Prostate gland (tissue), 2 donors: ENCODE measurements at regions not wholly inside any gene's neighbourhood (a gene's known extent, or its start where the extent isn't known, plus 50 kb on each side); places are given as distances from the start of the nearest gene placed in this dataset.

Experiments
- POLR2A ChIP-seq: fragments of 450-650 bp; IDR thresholded peaks from one replicate; pipeline ENCODE4 v1.6.1; 2016; ENCODE audit warnings: antibody characterized with exemption, mild to moderate bottlenecking
- POLR2AphosphoS5 ChIP-seq: sonication (generic); formaldehyde crosslinking; IDR thresholded peaks from one replicate; pipeline ENCODE4 v1.6.1; 2017; ENCODE audit warnings: antibody characterized with exemption
- TF ChIP-seq, protein P1 (sequence below), 4 experiments: fragments of 200-600 bp in 2 of 4; fragments of 450-650 bp in 2 of 4; sonication (generic) in 2 of 4; IDR thresholded peaks; 1 replicate in 3 of 4; 2 replicates in 1 of 4; pipeline ENCODE4 v1.5.1; 2016 to 2019; ENCODE audit warnings: antibody characterized with exemption in 4 of 4, mild to moderate bottlenecking in 2 of 4, moderate library complexity in 2 of 4

DNA sequence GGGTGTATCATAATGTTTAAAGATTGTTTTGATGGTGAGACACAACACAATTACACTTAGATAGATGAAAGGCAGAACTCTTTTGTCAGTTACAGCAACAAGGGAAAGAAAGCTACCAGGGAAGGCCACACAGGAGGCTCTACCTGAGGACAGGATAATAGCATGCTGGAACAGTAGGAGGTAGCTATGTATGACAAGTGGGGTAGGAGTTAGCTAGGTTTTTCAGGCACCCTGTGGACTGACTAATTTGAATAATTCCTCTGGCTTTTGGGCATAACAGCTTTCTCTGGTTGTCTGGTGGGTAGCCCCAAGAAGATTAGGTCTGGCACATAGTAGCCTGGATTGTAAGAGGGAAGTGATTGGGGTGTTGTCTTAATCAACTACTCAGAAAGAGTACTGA lies 475.4 kb upstream of the CHORDC1 start:
- TF ChIP-seq POLR2AphosphoS5 (no peak), POLR2A (no peak)
- TF ChIP-seq, protein P1, sequence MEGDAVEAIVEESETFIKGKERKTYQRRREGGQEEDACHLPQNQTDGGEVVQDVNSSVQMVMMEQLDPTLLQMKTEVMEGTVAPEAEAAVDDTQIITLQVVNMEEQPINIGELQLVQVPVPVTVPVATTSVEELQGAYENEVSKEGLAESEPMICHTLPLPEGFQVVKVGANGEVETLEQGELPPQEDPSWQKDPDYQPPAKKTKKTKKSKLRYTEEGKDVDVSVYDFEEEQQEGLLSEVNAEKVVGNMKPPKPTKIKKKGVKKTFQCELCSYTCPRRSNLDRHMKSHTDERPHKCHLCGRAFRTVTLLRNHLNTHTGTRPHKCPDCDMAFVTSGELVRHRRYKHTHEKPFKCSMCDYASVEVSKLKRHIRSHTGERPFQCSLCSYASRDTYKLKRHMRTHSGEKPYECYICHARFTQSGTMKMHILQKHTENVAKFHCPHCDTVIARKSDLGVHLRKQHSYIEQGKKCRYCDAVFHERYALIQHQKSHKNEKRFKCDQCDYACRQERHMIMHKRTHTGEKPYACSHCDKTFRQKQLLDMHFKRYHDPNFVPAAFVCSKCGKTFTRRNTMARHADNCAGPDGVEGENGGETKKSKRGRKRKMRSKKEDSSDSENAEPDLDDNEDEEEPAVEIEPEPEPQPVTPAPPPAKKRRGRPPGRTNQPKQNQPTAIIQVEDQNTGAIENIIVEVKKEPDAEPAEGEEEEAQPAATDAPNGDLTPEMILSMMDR (IDR thresholded peaks at IDR 0.05) = no peak
